ENCODE measurements at regions not wholly inside any gene's neighbourhood (a gene's known extent, or its start where the extent isn't known, plus 50 kb on each side); places are given as distances from the start of the nearest gene placed in this dataset.

- TF ChIP-seq CTCF (conservative IDR thresholded peaks at IDR 0.05; ENCODE audit: low read length), result no peak
- no peak overlapping the region for H3K4me3 ChIP-seq (ENCODE audit: low read length)
- no peak for DNase-seq (ENCODE audit: low read depth)
These were observed 168.3 kb downstream of the HERPUD2 start for GRCh38 chr7:35526645-35527044.

- no peak overlapping the region for H3K4me3 ChIP-seq (ENCODE audit: low read length)
- TF ChIP-seq CTCF (conservative IDR thresholded peaks at IDR 0.05; ENCODE audit: low read length), result no peak
- DNase-seq (ENCODE audit: low read depth), result no peak
These were observed 170.7 kb downstream of the HERPUD2 start for GRCh38 chr7:35524112-35524804.

GRCh38 chr7:35523292-35523691 is 171.6 kb downstream of the HERPUD2 start:
- H3K4me3 ChIP-seq (ENCODE audit: low read length), result no peak overlapping the region
- no peak for TF ChIP-seq CTCF (conservative IDR thresholded peaks at IDR 0.05; ENCODE audit: low read length)
- no peak for DNase-seq (ENCODE audit: low read depth)

- no peak for TF ChIP-seq CTCF (conservative IDR thresholded peaks at IDR 0.05; ENCODE audit: low read length)
- DNase-seq (ENCODE audit: low read depth), result no peak
- no peak overlapping the region for H3K4me3 ChIP-seq (ENCODE audit: low read length)
These were observed 172.2 kb downstream of the HERPUD2 start for GRCh38 chr7:35522697-35523096.

- no peak for DNase-seq (ENCODE audit: low read depth)
- H3K4me3 ChIP-seq (ENCODE audit: low read length), result no peak overlapping the region
- TF ChIP-seq CTCF (conservative IDR thresholded peaks at IDR 0.05; ENCODE audit: low read length), result no peak
These were observed 173.0 kb downstream of the HERPUD2 start for GRCh38 chr7:35521941-35522340.

GRCh38 chr7:35520810-35521625 is 173.9 kb downstream of the HERPUD2 start:
- no peak for TF ChIP-seq CTCF (conservative IDR thresholded peaks at IDR 0.05; ENCODE audit: low read length)
- no peak for DNase-seq (ENCODE audit: low read depth)
- no peak overlapping the region for H3K4me3 ChIP-seq (ENCODE audit: low read length)
